ENCODE measurements at regions not wholly inside any gene's neighbourhood (a gene's known extent, or its start where the extent isn't known, plus 50 kb on each side); places are given as distances from the start of the nearest gene placed in this dataset.

DNA sequence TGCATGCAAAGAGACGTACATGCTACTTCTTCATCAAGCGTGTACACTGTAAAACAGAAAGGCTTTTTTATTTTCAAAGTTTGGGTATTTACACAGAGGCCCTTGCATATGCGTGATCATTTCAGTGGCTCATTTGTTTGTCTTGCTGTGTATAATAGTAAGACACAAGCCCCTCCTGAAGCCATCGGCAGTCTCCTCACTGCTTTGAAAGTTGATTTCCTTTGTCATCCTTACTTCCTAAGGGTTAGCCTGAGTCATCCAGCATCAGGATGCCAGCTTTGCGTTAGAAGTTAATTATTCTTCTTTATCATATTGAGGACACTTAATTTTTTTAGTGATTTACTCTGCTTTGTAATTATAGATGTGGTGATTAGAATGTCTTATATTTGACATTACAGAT, 72.5 kb upstream of the CTBP2 start:
- TF ChIP-seq GATA1 (IDR thresholded peaks at IDR 0.05; ENCODE audit: low read depth, low read length) (no peak), POLR2A (IDR thresholded peaks at IDR 0.05; ENCODE audit: low read length) (no peak)

All from erythroblast (primary cell).